ENCODE measurements at regions not wholly inside any gene's neighbourhood (a gene's known extent, or its start where the extent isn't known, plus 50 kb on each side); places are given as distances from the start of the nearest gene placed in this dataset.

- TF ChIP-seq, protein P1, sequence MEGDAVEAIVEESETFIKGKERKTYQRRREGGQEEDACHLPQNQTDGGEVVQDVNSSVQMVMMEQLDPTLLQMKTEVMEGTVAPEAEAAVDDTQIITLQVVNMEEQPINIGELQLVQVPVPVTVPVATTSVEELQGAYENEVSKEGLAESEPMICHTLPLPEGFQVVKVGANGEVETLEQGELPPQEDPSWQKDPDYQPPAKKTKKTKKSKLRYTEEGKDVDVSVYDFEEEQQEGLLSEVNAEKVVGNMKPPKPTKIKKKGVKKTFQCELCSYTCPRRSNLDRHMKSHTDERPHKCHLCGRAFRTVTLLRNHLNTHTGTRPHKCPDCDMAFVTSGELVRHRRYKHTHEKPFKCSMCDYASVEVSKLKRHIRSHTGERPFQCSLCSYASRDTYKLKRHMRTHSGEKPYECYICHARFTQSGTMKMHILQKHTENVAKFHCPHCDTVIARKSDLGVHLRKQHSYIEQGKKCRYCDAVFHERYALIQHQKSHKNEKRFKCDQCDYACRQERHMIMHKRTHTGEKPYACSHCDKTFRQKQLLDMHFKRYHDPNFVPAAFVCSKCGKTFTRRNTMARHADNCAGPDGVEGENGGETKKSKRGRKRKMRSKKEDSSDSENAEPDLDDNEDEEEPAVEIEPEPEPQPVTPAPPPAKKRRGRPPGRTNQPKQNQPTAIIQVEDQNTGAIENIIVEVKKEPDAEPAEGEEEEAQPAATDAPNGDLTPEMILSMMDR (IDR thresholded peaks at IDR 0.05) = no peak
- no peak for TF ChIP-seq POLR2A (IDR thresholded peaks at IDR 0.05)
Measured at GRCh38 chr6:78808933-78809332, 58.4 kb upstream of the IRAK1BP1 start.
